ENCODE measurements at regions not wholly inside any gene's neighbourhood (a gene's known extent, or its start where the extent isn't known, plus 50 kb on each side); places are given as distances from the start of the nearest gene placed in this dataset.

GRCh38 chr1:55864251-55864650 is 649.1 kb upstream of the USP24 start:
- 77 to 95% (median 84%) methylated on average over 2 of the region's 2 CpGs for WGBS, 5 donors

DNA sequence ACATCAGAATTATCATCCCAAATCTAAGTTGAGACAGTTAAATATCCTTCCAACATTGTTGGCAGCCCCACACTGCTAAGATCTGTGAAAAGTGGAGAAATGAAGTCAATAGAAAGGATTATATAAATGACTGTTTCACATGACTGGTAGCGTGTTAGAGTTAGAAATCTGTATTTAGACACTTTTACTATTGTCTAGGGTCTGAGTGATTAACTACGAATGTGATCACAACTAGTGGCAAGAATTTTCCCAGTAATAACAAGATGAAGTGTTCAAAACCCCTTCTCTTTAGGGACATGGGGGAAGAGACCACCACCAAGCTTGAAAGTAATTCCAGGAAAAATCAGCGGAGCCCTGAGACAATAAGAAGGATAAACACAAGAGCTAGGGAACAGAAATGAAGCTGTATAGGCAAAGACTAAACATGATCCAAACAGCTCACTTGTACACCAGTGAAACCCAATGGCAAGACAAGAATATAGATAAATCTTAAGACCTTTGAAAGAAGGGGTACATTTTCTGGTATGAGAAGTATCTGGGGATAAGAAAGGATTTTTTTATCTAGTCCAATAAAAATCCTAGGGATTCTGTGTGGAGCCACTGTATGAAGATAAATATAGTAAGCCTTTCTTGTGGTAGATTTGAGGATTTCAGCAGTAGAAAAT is 646.6 kb upstream of the USP24 start:
- TF ChIP-seq CTCF (IDR thresholded peaks at IDR 0.05 in 8 of 11, conservative IDR thresholded peaks at IDR 0.05 in 3 of 11) (no peak), POLR2AphosphoS5 (IDR thresholded peaks at IDR 0.05) (no peak)
- Histone ChIP-seq H3K27ac (no peak overlapping the region), H3K9me3 (no peaks in the 10 kb centered on the region), H3K27me3 (replicated peaks in 1 of 7) (no peaks in the 10 kb centered on the region), H3K36me3 (no peaks in the 10 kb centered on the region), H3K4me3 (no peak overlapping the region), H3K4me1 (no peaks in the 10 kb centered on the region)
- WGBS, 5 donors: 82 to 96% (median 90%) methylated on average over 3 of the region's 3 CpGs
- intact Hi-C loops (cut with DNase I; ENCODE audit: low total_unique reads): no loop called here
- DNase-seq: no peak

More at GRCh38 chr1:55864251-55864650, 649.1 kb upstream of the USP24 start:
- Histone ChIP-seq H3K27ac (no peak overlapping the region), H3K4me1 (no peaks in the 10 kb centered on the region), H3K4me3 (no peak overlapping the region), H3K27me3 (replicated peaks in 1 of 7) (no peaks in the 10 kb centered on the region), H3K9me3 (no peaks in the 10 kb centered on the region), H3K36me3 (no peaks in the 10 kb centered on the region)
- intact Hi-C loops (cut with DNase I; ENCODE audit: low total_unique reads): no loop called here
- no peak for TF ChIP-seq CTCF (IDR thresholded peaks at IDR 0.05 in 8 of 11, conservative IDR thresholded peaks at IDR 0.05 in 3 of 11)
- no peak for TF ChIP-seq POLR2AphosphoS5 (IDR thresholded peaks at IDR 0.05)
- no peak for TF ChIP-seq POLR2A (IDR thresholded peaks at IDR 0.05)
- no peak for DNase-seq

DNA sequence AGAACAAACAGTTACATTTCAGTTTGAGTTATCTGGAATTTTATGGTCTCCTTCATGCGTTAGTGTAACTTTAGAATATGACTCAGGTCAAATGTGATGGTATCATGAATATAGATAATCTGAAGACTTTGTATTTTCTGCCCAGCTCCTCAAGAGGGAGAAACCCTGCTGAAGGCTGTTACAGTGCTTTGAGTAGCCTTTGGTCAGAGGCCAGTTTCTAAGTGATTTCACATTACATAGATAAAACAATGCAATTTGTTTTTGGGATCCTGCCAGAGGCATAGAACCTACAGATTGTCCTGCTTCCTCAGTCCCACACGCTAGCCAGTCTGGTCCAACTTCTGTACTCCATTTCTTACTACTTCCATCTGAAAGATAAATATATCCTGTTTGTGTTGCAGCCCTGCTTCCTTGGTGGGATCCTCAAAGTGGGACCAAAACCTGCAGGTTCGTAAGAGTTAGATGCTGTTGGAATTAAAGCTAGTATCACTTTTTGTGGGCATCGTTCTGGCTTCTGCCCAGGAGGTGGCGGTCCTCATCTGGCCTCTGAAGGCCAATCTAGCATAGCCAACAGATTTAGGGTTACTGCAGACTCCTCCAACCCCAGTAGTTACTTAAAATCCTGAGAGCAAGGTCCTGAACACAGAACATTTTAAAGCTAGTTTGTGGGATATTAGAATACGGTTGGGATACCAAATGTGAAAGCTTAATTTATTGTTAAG is 645.8 kb upstream of the USP24 start:
- intact Hi-C loops (cut with DNase I; ENCODE audit: low total_unique reads): no loop called here
- WGBS, 5 donors: 58 to 82% (median 70%) methylated on average over 6 of the region's 6 CpGs
- H3K9me3 ChIP-seq: no peaks in the 10 kb centered on the region

More for the DNA sequence above, 645.8 kb upstream of the USP24 start:
- Histone ChIP-seq H3K27me3 (replicated peaks in 1 of 7) (peaks cover 0 to 4% (median 0%) of the 10 kb centered on the region in 7 donors), H3K36me3 (no peaks in the 10 kb centered on the region), H3K4me1 (no peaks in the 10 kb centered on the region), H3K4me3 (no peak overlapping the region), H3K27ac (no peak overlapping the region)
- TF ChIP-seq POLR2A (IDR thresholded peaks at IDR 0.05): no peak
- no peak for TF ChIP-seq CTCF (IDR thresholded peaks at IDR 0.05 in 8 of 11, conservative IDR thresholded peaks at IDR 0.05 in 3 of 11)
- TF ChIP-seq POLR2AphosphoS5 (IDR thresholded peaks at IDR 0.05): no peak
- DNase-seq: no peak
